DMS114 treated with DMSO at 0.1 percent for 48 hours (cell line): ENCODE measurements at regions not wholly inside any gene's neighbourhood (a gene's known extent, or its start where the extent isn't known, plus 50 kb on each side); places are given as distances from the start of the nearest gene placed in this dataset.
"Not testable (repeated sequence)": the region's sequence is repeated elsewhere in the genome, so short reads cannot be mapped to it uniquely, and the experiment has no call there.

Experiments used
- DNase-seq: peaks from one replicate; lab custom pipeline; 2025; ENCODE audit not compliant: unreplicated experiment; lab: John Stamatoyannopoulos, UW

- no peak for DNase-seq
Measured at GRCh38 chr13:58324161-58324560, 692.6 kb downstream of the PCDH17 start.

- DNase-seq, result no peak
Measured at GRCh38 chr13:58329746-58330145, 698.2 kb downstream of the PCDH17 start.

GRCh38 chr13:58340895-58341294 is 709.4 kb downstream of the PCDH17 start:
- DNase-seq, result no peak

GRCh38 chr13:58341318-58341717 is 709.8 kb downstream of the PCDH17 start:
- no peak for DNase-seq

- no peak for DNase-seq
Measured at GRCh38 chr13:58343076-58343475, 711.5 kb downstream of the PCDH17 start.

GRCh38 chr13:58352100-58352499 is 720.6 kb downstream of the PCDH17 start:
- not testable (repeated sequence) for DNase-seq

- no peak for DNase-seq
Measured at GRCh38 chr13:58369936-58370335, 738.4 kb downstream of the PCDH17 start.

- DNase-seq, result no peak
Measured at GRCh38 chr13:58376349-58376748, 744.8 kb downstream of the PCDH17 start.

- DNase-seq, result no peak
Measured at GRCh38 chr13:58376775-58377174, 745.2 kb downstream of the PCDH17 start.

- no peak for DNase-seq
Measured at GRCh38 chr13:58379221-58379620, 747.7 kb downstream of the PCDH17 start.

- DNase-seq, result not testable (repeated sequence)
Measured at GRCh38 chr13:58385336-58385735, 753.8 kb downstream of the PCDH17 start.

- no peak for DNase-seq
Measured at GRCh38 chr13:58397596-58398387, 766.2 kb downstream of the PCDH17 start.

GRCh38 chr13:58399263-58399662 is 767.7 kb downstream of the PCDH17 start:
- DNase-seq, result no peak

GRCh38 chr13:58406545-58406944 is 775.0 kb downstream of the PCDH17 start:
- no peak for DNase-seq

- no peak for DNase-seq
Measured at GRCh38 chr13:58429917-58430316, 798.4 kb downstream of the PCDH17 start.

GRCh38 chr13:58434943-58435342 is 803.4 kb downstream of the PCDH17 start:
- DNase-seq, result no peak

- DNase-seq, result no peak
Measured at GRCh38 chr13:58437427-58437826, 805.9 kb downstream of the PCDH17 start.

GRCh38 chr13:58446979-58447378 is 815.4 kb downstream of the PCDH17 start:
- no peak for DNase-seq

- DNase-seq, result no peak
Measured at GRCh38 chr13:58452123-58452623, 820.6 kb downstream of the PCDH17 start.

GRCh38 chr13:58455094-58455493 is 823.5 kb downstream of the PCDH17 start:
- no peak for DNase-seq

GRCh38 chr13:58461217-58461616 is 829.7 kb downstream of the PCDH17 start:
- DNase-seq, result no peak

GRCh38 chr13:58463841-58464240 is 832.3 kb downstream of the PCDH17 start:
- no peak for DNase-seq

GRCh38 chr13:58467176-58467575 is 835.6 kb downstream of the PCDH17 start:
- no peak for DNase-seq
